C4-2B (cell line): ENCODE measurements at regions not wholly inside any gene's neighbourhood (a gene's known extent, or its start where the extent isn't known, plus 50 kb on each side); places are given as distances from the start of the nearest gene placed in this dataset.
A peak's percentile ranks its signal among the peaks of the same experiment; 100 is the strongest.

Experiments used
- CTCF ChIP-seq: fragments of 450-650 bp; conservative IDR thresholded peaks from 2 replicates; pipeline ENCODE4 v1.5.1; 2017; ENCODE audit warnings: mild to moderate bottlenecking
- ZFX ChIP-seq: fragments of 450-650 bp; IDR thresholded peaks from 2 replicates; pipeline ENCODE4 v1.6.1; 2017

GRCh38 chr18:21955757-21956652 is 213.4 kb upstream of the GATA6 start:
- TF ChIP-seq CTCF (peak; percentile 96), ZFX (no peak)
